H1 (cell line): ENCODE measurements at regions not wholly inside any gene's neighbourhood (a gene's known extent, or its start where the extent isn't known, plus 50 kb on each side); places are given as distances from the start of the nearest gene placed in this dataset.

Source experiments
- CTCF ChIP-seq, 3 experiments: IDR thresholded peaks; 1 replicate in 2 of 3; 2 replicates in 1 of 3; pipeline versions ENCODE4 v1.5.1 to v1.6.1; 2011; ENCODE audit warnings: low read length in 3 of 3, mild to moderate bottlenecking in 3 of 3, inconsistent platforms in 2 of 3, low read depth in 1 of 3, moderate library complexity in 1 of 3; ENCODE audit not compliant: insufficient read depth in 1 of 3; ENCODE audit errors: control extremely low read depth in 1 of 3
- EP300 ChIP-seq, 2 experiments: IDR thresholded peaks; 1 replicate in 1 of 2; 2 replicates in 1 of 2; pipeline ENCODE4 v1.6.1; 2011 to 2012; ENCODE audit warnings: low read depth in 2 of 2, low read length in 2 of 2, mild to moderate bottlenecking in 2 of 2, borderline replicate concordance in 1 of 2, inconsistent platforms in 1 of 2, moderate library complexity in 1 of 2
- RAD21 ChIP-seq, 2 experiments: IDR thresholded peaks in 1 of 2; conservative IDR thresholded peaks in 1 of 2; 2 replicates each; pipeline ENCODE4 v1.6.1; 2011; ENCODE audit warnings: low read depth in 2 of 2, low read length in 2 of 2, improper control_type of control experiment in 1 of 2, inconsistent platforms in 1 of 2, mild to moderate bottlenecking in 1 of 2, moderate library complexity in 1 of 2

- no peak for TF ChIP-seq RAD21 (IDR thresholded peaks at IDR 0.05 in 1 of 2, conservative IDR thresholded peaks at IDR 0.05 in 1 of 2; ENCODE audit: low read depth in 2 of 2, low read length in 2 of 2)
- TF ChIP-seq EP300 (IDR thresholded peaks at IDR 0.05; ENCODE audit: borderline replicate concordance in 1 of 2, low read depth in 2 of 2, low read length in 2 of 2), result no peak
- no peak for TF ChIP-seq CTCF (IDR thresholded peaks at IDR 0.05; ENCODE audit: control extremely low read depth in 1 of 3, insufficient read depth in 1 of 3, low read depth in 1 of 3, low read length in 3 of 3)
Measured at GRCh38 chr11:109821511-109821910, 271.7 kb upstream of the ZC3H12C start.
